ENCODE measurements at regions not wholly inside any gene's neighbourhood (a gene's known extent, or its start where the extent isn't known, plus 50 kb on each side); places are given as distances from the start of the nearest gene placed in this dataset.

GRCh38 chr10:22849077-22849805 lies 78.6 kb upstream of the ARMC3 start:
- DNase-seq (peak; percentile 69 to 92 (median 87)), ATAC-seq (peak; percentile 98 to 99 (median 99))
- WGBS, 4 donors, result 26 to 31% (median 29%) methylated on average over 12 of the region's 12 CpGs
- intact Hi-C loops (cut with DNase I), result loop anchor here in 2 of 10 donors (5.0 kb wide), 1 partner anchor 137 kb away; the partner anchor contains the start of gene PIP4K2A (in 2 of the 2)
- Histone ChIP-seq H3K9me3 (no peaks in the 10 kb centered on the region), H3K36me3 (no peaks in the 10 kb centered on the region), H3K4me1 (peaks cover 0 to 33% (median 20%) of the 10 kb centered on the region in 12 donors), H3K27me3 (no peaks in the 10 kb centered on the region), H3K27ac (peak overlapping the region; percentile 67 to 88 (median 81)), H3K4me3 (peak overlapping the region in 8 of 12 donors; percentile 6 to 34 (median 22))
- no peak for TF ChIP-seq POLR2A (IDR thresholded peaks at IDR 0.05)
- TF ChIP-seq, protein P1, sequence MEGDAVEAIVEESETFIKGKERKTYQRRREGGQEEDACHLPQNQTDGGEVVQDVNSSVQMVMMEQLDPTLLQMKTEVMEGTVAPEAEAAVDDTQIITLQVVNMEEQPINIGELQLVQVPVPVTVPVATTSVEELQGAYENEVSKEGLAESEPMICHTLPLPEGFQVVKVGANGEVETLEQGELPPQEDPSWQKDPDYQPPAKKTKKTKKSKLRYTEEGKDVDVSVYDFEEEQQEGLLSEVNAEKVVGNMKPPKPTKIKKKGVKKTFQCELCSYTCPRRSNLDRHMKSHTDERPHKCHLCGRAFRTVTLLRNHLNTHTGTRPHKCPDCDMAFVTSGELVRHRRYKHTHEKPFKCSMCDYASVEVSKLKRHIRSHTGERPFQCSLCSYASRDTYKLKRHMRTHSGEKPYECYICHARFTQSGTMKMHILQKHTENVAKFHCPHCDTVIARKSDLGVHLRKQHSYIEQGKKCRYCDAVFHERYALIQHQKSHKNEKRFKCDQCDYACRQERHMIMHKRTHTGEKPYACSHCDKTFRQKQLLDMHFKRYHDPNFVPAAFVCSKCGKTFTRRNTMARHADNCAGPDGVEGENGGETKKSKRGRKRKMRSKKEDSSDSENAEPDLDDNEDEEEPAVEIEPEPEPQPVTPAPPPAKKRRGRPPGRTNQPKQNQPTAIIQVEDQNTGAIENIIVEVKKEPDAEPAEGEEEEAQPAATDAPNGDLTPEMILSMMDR (IDR thresholded peaks at IDR 0.05), result no peak

DNA sequence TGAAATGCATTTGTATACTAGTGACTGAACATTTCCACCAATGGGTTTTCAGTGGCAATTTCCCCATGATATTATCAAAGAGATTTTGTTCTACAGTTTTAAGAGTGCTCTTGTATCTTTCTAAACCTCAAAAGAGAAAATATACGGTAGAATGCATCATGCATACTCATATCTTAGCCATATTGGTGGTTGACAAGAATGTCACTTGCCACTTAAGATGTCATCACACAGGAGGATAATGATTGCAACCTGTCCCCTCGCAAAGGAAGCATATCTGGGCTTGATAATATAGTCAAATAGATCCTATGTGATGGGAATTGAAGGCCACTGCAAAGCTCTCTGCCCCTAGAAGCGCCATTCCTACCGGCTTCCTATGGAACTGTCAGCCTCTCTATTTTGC lies 79.3 kb upstream of the ARMC3 start:
- WGBS, 4 donors, result 67 to 85% (median 84%) methylated on average over 4 of the region's 4 CpGs
- Histone ChIP-seq H3K36me3 (no peaks in the 10 kb centered on the region), H3K27ac (peak overlapping the region in 7 of 12 donors; percentile 78 to 88 (median 83)), H3K27me3 (no peaks in the 10 kb centered on the region), H3K4me3 (no peak overlapping the region), H3K9me3 (no peaks in the 10 kb centered on the region), H3K4me1 (peaks cover 0 to 31% (median 20%) of the 10 kb centered on the region in 12 donors)
- ATAC-seq (no peak), DNase-seq (no peak)
- TF ChIP-seq POLR2A (IDR thresholded peaks at IDR 0.05), result no peak
- TF ChIP-seq, protein P1 (IDR thresholded peaks at IDR 0.05), result no peak
- intact Hi-C loops (cut with DNase I), result loop anchor here in 2 of 10 donors (5.0 kb wide), 1 partner anchor 136 kb away; the partner anchor contains the start of gene PIP4K2A (in 2 of the 2)

GRCh38 chr10:22846294-22846693 lies 81.6 kb upstream of the ARMC3 start:
- Histone ChIP-seq H3K9me3 (no peaks in the 10 kb centered on the region), H3K27ac (no peak overlapping the region), H3K36me3 (no peaks in the 10 kb centered on the region), H3K27me3 (no peaks in the 10 kb centered on the region), H3K4me1 (peaks cover 0 to 31% (median 20%) of the 10 kb centered on the region in 12 donors), H3K4me3 (no peak overlapping the region)
- intact Hi-C loops (cut with DNase I), result loop anchor here in 2 of 10 donors (5.0 kb wide), 1 partner anchor 134 kb away; the partner anchor contains the start of gene PIP4K2A (in 2 of the 2)
- WGBS, 4 donors, result 93 to 97% (median 95%) methylated on average over 2 of the region's 2 CpGs
- TF ChIP-seq POLR2A (IDR thresholded peaks at IDR 0.05), result no peak
- TF ChIP-seq, protein P1 (IDR thresholded peaks at IDR 0.05), result no peak
- DNase-seq (no peak), ATAC-seq (no peak)

- Histone ChIP-seq H3K27ac (no peak overlapping the region), H3K36me3 (no peaks in the 10 kb centered on the region), H3K9me3 (no peaks in the 10 kb centered on the region), H3K27me3 (no peaks in the 10 kb centered on the region), H3K4me1 (peaks cover 0 to 8% (median 0%) of the 10 kb centered on the region in 12 donors), H3K4me3 (no peak overlapping the region)
- TF ChIP-seq, protein P1 (IDR thresholded peaks at IDR 0.05), result no peak
- no peak for TF ChIP-seq POLR2A (IDR thresholded peaks at IDR 0.05)
- intact Hi-C loops (cut with DNase I), result no loop called here
- 79 to 83% (median 81%) methylated on average over 5 of the region's 5 CpGs for WGBS, 4 donors
- ATAC-seq (no peak), DNase-seq (no peak)
Measured at GRCh38 chr10:22839639-22840038, 88.2 kb upstream of the ARMC3 start.
